ENCODE measurements at regions not wholly inside any gene's neighbourhood (a gene's known extent, or its start where the extent isn't known, plus 50 kb on each side); places are given as distances from the start of the nearest gene placed in this dataset.
A peak's percentile ranks its signal among the peaks of the same experiment; 100 is the strongest.

GRCh38 chr4:133775469-133775868, 426.1 kb downstream of the PABPC4L start:
- Histone ChIP-seq H3K79me1 (ENCODE audit: low read depth in 1 of 2, low read length in 2 of 2) (no peaks in the 10 kb centered on the region), H4K8ac (ENCODE audit: low read depth in 2 of 2, low read length in 2 of 2) (no peak overlapping the region), H3K23ac (ENCODE audit: low read depth, low read length) (no peak overlapping the region), H3K9me3 (ENCODE audit: control insufficient read depth, insufficient read depth, low read length) (no peaks in the 10 kb centered on the region), H3K18ac (ENCODE audit: low read depth, low read length) (no peak overlapping the region), H3K36me3 (ENCODE audit: control insufficient read depth, insufficient read depth, low read length) (no peaks in the 10 kb centered on the region), H3K27me3 (ENCODE audit: control insufficient read depth, insufficient read depth, low read length) (no peaks in the 10 kb centered on the region), H3K56ac (ENCODE audit: extremely low read depth, insufficient read depth, low read length) (no peak overlapping the region), H4K91ac (ENCODE audit: insufficient read depth, low read depth, low read length) (no peak overlapping the region), H2BK5ac (ENCODE audit: low read depth, low read length, poor library complexity, severe bottlenecking) (no peak overlapping the region), H2BK120ac (ENCODE audit: low read depth, low read length) (no peak overlapping the region), H3K14ac (replicated peaks; ENCODE audit: low read depth, low read length) (no peak overlapping the region), H3K4me3 (ENCODE audit: insufficient read depth, low read depth, low read length) (no peak overlapping the region), H2BK20ac (ENCODE audit: low read depth, low read length) (no peak overlapping the region), H4K20me1 (ENCODE audit: insufficient read depth, low read length) (no peaks in the 10 kb centered on the region), H3K27ac (ENCODE audit: insufficient read depth, low read length) (no peak overlapping the region), H2BK15ac (ENCODE audit: low read depth, low read length) (no peak overlapping the region), H3K9me1 (ENCODE audit: insufficient read depth, low read length) (no peaks in the 10 kb centered on the region), H3K9ac (ENCODE audit: low read depth, low read length) (no peak overlapping the region), H2AK5ac (ENCODE audit: low read depth, low read length) (no peak overlapping the region), H4K5ac (ENCODE audit: low read depth, low read length) (no peak overlapping the region), H2AK9ac (replicated peaks; ENCODE audit: low read depth, low read length, poor library complexity) (no peak overlapping the region), H3K4me1 (ENCODE audit: control insufficient read depth, insufficient read depth, low read length) (no peaks in the 10 kb centered on the region), H3K4ac (ENCODE audit: low read depth, low read length) (no peak overlapping the region), H2AFZ (replicated peaks; ENCODE audit: low read length, poor library complexity) (no peak overlapping the region), H3K4me2 (ENCODE audit: low read depth, low read length) (no peak overlapping the region)
- in situ Hi-C loops (cut with MboI; ENCODE audit: low sequenced_read_pairs) = no loop called here
- dilution Hi-C loops (cut with HindIII; ENCODE audit: low sequenced_read_pairs, unreplicated experiment) = no loop called here
- no CpG with 5 or more reads among the region's 1 CpG for WGBS, 2 experiments (ENCODE audit: extremely low coverage in 2 of 2, insufficient read length in 1 of 2)
- TF ChIP-seq RAD21 (IDR thresholded peaks at IDR 0.05; ENCODE audit: low read length) (no peak), MAFK (IDR thresholded peaks at IDR 0.05; ENCODE audit: low read depth, low read length) (peak; percentile 94)
- DNase-seq (no peak), ATAC-seq (ENCODE audit: low read depth) (peak; percentile 46; the same call in 1 of the 2 replicates)
- CTCF ChIA-PET = no interaction called here
- BruUV-seq (replicated peaks) = no TSS peak
- POLR2A ChIA-PET (ENCODE audit: unreplicated experiment) = no interaction called here
- intact Hi-C loops (cut with micrococcal nuclease) = no loop called here

Data from IMR-90 (cell line).